CD4-positive, alpha-beta T cell treated with Interleukin-21 for 1 hour (primary cell): ENCODE measurements at regions not wholly inside any gene's neighbourhood (a gene's known extent, or its start where the extent isn't known, plus 50 kb on each side); places are given as distances from the start of the nearest gene placed in this dataset.

Experiments
- DNase-seq: peaks from one replicate; pipeline ENCODE4 v3.0.0-alpha.2; 2020

DNA sequence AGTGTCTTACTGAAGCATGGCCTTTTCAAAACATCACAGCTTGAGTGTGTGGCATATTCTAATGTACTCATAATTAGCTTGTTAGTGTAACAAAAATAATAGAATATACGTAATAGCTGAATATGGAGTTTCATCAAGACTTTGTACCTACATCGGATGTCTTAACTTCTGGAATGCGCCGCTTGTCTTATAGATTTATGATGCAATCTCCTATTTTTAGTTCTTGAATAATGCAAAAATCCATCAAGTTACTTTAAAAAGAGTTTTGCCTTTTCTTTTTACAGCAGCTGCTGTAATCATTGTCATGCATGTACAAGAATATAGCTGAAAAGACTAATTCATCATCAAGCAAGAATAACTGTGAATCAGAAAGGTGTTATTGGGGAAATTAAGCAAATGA is 140.7 kb upstream of the SCN7A start:
- no peak for DNase-seq

DNA sequence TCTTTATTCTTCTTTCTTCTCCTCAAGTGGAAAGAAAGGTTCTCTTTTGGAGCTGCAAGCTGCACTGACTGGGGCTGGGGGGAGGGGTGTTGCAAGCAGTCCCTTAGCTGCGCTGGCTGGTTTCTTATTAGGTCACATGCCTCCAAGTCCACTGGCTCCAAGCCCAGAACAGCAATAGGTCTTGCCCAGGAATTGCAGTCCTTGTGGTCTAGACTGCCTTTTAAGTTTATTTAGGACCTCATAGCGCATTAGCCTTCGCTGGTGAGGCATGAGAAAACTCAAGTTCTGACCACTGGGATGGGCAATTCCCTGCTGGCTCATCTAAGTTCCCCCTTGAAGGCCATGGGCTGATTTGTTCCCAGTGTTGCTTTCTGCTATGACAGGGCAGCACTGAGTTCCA is 138.6 kb upstream of the SCN7A start:
- DNase-seq = no peak

DNA sequence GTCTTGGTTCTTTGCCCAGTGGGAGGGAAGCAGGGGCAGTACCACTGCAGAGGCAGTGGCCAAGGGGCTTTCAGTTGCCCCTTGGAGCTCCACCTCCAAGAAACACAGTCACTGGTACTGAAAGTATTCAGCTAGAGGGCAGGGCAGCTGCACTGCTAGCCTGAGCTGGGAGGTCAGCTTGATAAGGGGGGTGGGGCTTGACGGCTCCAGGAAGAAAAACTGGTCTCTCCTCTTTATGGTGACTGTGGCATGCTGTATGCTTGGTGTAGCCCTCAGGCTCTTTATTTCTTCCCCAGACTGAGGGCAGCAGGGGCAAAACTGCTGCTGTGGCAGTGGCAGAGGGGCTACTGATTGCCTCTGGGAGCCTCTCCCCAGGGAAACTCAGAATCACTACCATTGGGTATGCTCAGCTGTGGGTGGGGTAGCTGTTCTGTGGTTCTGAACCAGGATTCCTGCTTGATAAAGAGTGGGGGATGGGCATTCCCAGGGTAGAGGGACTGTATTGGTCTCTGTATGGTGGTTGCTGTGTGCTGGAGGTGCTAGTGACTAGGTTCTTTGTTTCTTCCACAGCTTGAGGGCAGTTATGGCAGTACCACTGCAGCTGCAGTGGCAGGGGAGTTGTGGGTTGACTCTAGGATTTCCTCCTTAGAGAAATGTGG is 134.6 kb upstream of the SCN7A start:
- no peak for DNase-seq

DNA sequence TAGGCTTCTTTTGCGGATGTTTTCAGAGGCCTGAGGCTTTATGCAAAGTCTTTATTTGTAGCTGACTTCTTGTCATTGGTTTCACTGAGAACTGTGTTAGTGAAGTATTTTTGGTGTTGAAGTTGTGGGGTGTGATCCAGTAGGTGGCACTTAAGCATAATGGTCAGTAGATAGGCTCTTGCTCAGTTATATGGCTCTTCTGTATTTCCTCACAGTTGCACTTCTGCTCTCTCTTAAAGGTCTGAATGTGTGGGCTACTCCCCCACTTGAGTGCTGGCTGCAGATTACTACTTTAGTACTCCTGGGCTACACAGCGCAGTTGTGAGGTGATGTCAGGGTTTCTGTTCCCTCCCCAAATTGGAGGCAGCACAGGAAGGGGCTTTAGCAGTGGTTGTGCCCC is 133.8 kb upstream of the SCN7A start:
- DNase-seq = no peak

DNA sequence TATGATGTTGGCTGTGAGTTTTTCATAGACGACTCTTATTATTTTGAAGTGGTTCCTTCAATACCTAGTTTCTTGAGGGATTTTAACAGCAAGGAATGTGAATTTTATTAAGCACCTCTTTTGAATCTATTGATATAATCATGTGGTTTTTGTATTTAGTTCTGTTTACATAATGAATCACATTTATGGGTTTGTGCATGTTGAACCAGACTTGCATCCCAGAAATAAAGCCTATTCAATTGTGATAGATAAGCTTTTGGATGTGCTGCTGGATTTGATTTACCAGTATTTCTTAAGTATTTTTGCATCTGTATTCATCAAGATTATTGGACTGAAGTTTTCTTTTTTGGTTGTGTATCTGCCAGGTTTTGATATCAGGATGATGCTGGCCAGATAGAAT is 131.6 kb upstream of the SCN7A start:
- no peak for DNase-seq

DNA sequence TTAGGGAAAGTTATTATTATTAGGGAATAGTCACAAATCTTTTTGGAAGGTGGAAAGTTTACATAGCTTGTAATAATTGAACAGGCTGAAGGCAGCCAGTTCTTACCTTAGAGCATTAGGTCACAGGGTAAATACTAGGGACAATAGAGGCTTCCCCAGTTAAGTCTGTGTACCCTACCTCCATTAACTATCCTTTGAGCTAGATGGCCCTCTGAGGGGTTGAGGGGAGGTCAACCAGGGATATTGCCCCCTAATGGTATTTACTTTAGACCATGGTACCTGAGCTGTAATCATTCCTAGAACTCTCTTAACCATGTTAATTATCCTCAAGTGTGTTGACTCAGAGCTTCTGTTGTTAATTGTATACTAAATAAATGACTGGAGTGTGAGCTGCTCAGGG is 120.5 kb upstream of the SCN7A start:
- DNase-seq = no peak

DNA sequence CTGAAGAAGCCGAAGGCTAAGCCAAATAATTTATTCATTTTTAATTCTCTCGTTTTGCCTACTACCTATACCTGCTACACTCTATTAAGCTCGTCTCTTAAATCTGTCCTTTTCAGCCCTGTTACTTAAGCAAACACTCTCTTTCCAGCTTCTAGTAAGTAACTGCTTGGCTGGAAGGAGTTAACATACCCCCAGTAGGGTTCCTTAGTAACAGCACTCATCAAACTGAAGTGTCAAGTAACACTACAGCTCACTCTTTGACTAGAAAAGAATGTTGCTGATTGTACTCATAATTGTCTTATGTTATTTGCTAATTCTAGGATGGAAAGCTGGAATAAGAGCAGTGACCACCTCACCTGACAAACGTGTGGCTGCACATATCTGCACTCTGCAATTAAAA is 120.0 kb upstream of the SCN7A start:
- DNase-seq = no peak

DNA sequence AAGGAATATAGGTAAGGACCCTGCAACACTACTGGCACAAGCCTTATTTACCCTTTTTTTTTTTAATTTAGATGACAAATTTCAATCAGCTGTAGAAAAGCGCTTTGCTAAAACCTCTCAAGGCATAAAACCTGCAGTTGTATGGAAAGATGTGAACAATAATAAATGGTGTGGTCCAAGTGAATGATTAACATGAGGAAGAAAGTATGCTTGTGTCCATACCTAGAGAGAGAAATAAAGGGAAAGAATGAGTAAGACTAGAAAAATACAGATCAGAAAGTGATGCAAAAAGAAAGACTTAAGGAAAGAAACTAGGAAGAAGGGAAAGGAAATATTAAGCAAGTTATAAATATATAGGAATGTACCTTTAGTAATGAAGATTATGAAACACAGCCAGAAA is 119.2 kb upstream of the SCN7A start:
- DNase-seq = no peak

DNA sequence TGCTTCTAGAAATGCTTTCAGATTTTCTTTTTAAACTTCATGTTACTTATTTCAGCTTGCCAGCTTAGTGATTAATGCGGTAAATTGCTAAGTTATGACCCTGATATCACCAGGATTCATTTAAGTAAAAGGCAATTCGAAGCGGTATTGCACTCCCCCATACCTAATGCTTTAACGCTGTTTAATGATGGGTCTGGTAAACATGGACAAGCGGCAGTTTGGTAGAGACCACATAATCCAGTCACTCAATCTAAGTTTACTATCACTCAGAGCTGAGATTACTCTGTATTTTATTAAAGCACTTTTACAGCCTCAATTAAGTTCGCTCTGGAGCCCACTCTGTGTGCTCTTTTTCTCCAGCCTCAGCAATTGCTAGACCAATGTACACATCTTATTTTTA is 118.2 kb upstream of the SCN7A start:
- DNase-seq = no peak

DNA sequence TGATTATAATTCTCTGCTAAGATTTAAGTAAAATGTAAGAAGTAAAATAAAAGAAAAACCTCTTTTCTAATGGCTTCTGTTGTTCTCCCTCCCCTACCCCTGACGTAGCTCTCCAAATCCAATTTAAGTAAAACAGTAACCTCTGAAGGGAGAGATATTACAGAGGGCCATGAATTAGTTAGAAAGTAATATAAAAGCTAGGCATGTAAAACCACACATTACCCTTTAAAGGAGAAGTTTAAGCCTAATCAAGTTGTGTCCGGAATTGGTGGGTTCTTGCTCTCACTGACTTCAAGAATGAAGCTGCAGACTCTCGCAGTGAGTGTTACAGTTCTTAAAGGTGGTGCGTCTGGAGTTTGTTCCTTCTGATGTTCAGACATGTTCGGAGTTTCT is 116.9 kb upstream of the SCN7A start:
- no peak for DNase-seq

DNA sequence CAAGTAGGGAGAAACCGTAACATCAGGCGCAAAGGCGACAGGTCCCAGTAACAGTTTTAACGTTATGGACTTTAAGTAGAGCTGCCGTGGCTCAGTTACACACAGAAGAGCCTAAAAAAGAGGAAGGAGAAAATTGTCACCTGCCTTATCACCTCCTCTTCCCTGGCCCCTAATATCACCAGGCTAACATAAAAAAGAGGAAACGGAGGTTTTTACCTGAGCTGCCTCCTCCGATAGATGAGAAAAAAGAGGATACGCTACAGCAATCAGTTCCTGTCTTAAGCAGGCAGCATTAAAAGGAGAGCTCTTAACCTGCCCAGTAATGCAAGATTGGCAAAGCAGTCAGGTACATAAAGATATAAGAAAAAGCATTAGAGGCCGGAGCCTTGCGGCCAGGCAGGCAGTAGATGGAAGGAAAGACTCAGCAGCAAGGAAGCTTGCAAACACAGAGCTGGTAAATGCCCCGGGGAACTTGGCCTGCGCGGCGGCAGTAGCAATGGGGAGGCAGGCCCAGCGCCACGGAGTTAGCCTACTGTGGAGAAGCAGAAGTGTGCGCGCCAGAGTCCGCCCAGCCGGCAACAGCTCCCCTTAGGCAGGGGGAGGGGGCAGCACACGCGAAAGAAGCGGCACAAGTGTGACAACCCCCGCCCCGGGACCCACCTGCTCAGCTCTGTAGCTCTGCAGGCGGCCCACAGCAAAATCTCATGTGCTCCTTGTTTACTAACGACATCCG is 116.3 kb upstream of the SCN7A start:
- DNase-seq = no peak

DNA sequence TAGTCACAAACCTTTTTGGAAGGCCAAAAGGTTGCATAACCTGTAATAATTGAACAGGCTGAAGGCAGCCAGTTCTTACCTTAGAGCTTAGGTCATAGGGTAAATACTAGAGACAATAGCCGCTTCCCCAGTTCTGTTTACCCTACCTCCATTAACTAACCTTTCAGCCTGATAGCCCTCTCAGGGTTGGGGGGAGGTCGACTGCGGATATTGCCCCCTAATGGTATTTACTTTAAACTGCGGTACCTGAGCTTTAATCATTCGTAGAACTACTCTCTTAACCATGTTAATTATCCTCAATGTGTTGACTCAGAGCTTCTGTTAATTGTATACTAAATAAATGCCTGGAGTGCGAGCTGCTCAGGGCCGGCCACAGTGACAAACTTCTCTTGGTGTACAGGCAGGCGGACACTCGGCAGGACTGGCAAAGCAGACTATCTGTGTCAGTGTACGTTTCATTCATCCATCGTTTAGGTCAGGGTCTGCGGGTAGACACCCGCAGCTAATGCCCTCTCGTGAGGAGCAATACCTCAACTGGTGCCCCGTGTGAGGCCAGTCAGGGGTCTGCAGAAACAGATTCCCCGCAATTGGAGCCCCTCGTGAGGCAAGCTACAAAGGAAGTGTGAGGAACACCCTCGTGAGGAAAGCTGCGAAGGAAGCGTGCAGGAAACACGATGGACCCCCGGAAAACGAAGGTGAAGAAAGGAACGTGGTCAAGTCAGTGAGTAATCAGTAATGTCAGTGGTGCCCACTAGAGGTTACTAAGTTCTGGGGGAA is 115.3 kb upstream of the SCN7A start:
- no peak for DNase-seq

DNA sequence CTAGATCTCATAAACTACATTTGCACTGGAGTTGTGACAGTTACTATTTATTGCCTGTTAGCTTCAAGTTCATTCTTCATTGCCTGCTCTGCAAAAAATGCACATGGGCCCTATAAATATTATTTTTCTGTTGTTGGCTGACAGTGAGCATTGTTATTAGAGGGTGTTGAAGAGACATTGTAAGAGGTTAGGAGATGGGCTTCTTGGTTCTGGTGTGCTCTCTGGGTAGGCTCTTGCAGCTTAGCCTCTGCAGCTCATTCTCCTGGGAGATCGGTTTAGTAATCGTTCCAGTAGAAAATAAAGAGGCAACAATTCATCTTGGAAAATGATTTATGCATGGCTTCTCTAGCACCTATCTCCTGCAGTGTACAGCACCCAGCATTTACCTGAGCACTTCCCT is 113.8 kb upstream of the SCN7A start:
- DNase-seq = no peak

DNA sequence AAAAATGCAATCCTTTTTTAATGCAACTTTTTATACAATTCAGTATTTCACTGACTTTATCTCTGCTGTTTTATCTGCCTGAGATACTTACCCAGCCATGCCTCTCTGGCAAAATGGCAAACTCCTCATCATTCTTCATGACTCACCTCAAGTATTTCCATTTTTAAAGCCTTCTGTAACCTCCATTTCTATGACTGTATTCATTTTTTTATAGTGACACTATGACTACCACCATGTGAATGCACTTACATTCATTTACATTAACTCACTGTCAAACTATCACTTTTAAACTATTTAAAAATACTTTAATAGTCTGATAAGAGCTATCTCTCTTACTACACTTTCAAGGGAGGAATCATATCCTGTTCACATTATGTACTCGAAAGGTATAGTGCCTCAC is 99.4 kb upstream of the SCN7A start:
- no peak for DNase-seq

DNA sequence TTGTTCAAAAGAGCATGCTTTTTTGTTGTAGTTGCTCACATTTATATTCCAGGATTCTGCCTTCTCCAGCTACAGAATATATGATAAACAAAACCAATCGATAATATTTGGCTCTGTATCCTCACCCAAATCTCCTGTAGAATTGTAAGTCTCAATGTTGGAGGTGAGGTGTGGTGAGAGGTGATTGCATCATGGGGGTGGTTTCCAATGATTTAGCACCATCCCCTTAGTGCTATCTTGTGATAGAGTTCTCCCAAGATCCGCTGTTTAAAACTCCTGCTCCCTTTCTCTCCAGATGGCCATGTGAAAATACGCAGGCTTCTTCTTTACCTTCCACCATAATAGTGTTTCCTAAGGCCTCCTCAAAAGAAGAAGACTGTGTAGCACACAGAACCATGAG is 98.7 kb upstream of the SCN7A start:
- no peak for DNase-seq

DNA sequence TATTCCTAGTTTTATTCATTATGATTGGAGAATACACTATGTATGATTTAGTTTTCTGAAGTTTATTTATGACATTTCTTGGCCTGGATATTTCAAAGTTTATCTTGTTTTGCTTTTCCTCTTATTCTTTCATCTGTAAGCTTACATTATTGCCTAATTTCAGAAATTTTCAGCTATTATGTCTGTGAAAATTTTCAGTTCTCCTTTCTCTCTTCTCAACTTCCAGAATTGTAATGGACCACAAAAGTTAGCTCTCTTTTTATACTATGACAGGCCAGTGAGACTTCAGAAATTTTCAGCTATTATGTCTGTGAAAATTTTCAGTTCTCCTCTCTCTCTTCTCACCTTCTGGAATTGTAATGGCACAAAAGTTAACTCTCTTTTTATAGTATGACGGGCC is 97.2 kb upstream of the SCN7A start:
- DNase-seq = no peak

DNA sequence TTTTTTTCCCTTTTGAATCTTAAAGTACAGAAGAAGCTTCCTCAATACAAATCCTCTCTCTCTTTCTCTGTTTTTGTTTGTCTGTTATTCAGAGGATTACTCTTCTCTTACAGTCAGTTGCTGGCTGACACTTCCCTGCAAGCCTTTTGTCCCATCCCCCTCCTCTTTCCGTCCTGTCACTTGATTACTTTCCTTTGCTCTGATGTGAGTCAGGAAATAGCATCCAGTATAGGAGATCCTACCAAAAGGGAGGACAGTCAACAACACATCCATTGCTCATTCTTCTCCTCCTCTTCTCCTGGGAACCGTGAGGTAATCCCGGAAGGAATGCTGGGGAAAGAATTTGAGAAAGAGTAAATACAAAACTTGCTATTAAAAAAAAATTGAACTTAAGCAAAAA is 79.3 kb upstream of the SCN7A start:
- no peak for DNase-seq

DNA sequence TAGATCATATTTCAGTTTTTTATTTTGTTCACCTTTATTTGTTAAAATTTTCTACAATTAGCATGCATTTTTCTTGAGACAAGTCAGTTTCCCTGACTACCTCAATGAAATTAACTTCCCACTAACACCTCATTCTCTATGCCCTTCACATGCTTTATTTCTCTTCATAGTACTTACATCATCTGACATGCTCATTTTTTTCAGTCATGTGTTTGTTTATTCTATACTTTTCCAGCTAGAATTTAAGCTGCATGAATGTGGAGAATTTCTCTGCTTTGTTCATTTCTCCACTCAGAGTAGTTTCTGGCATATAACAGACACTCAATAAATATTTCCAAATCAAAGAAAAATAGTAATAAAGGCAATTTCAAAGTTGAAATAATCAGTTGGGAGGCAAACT is 78.9 kb upstream of the SCN7A start:
- DNase-seq = no peak

DNA sequence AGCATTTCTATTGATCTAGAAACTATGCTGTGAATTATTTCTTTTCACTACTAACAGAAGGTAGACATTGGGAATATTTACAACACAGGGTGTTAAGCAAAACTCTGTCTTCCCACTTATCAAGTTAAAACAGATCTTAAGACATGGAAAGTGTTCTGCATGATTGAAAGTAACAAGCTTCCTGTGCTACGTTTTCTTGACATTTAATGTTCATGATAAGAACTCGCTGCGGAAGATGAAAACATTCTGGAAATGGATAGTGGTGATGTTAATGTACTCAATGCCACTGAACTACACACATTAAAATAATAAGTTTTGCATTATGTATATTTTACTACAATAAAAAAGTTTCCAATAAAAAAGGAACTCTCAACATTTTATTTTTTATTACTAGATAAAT is 74.4 kb upstream of the SCN7A start:
- DNase-seq = no peak

DNA sequence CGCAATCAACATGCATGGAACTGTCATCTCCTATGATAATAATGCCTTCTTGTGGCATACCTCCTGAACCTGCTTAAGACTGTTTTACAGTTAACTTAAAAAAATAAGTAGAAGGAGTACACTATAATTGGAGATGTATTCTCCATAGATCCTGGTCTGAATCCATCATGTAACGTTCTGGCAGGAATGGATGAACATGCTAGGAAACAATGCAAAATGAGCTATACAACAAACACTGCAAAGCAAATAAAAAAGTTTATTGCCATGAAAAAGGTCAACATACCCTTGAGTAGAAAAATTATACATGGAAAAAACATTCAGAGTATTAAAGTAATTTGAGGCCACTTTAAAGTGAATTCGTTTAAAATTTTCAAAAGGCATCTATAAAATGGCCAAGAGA is 71.5 kb upstream of the SCN7A start:
- no peak for DNase-seq

DNA sequence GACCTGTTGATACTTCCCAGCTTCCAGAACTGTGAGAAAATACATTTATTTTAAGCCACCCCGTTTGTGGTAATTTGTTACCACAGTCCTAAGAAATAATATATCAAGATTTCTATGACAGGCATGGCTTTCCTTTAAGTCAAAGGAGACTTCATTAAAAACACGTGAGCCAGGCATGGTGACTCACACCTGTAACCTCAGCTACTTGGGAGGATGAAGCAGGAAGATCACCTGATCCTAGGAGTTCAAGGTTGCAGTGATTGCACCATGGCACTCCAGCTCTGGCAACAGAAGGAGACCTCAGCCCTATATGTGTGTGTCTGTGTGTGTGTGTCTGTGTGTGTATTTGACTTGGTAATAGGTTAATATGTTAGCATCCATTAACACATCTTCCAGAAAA is 69.8 kb upstream of the SCN7A start:
- DNase-seq = no peak

DNA sequence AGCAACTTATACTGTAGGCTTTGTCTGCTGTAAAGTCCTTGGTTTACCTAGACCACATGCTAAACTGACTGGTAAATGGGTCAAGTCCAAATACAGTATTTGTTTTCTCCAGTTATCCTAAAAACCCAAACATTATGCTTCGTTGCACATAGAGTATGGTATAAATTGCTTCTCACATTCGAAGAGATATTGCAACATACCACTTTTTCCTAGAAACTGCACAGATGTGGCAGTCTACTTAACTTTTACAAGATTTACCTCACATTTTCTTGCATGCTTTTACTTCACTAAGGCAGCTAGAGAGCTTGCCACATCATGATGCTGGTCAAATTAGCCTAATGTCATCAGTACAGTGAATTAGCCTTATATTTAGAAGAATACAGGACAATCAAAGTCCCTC is 66.0 kb upstream of the SCN7A start:
- DNase-seq = no peak

DNA sequence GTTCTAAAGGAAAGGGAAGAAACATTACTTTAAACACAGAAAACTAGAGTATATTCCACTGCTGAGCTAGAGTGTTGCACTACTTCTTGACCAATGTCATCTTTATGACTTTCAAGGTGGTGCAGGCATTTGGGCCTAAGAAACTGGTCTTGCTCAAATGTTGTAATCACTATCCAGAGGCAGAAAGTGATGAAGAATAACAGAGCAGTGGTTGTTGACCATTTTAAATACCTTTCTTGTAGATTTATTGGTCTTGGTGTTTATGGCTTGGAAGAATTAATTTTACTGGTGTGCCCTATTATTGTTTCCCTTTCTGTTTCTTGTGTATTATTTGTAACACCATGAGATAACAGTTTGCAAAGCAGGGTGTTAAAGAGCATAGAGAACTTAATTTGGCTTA is 56.9 kb upstream of the SCN7A start:
- no peak for DNase-seq

DNA sequence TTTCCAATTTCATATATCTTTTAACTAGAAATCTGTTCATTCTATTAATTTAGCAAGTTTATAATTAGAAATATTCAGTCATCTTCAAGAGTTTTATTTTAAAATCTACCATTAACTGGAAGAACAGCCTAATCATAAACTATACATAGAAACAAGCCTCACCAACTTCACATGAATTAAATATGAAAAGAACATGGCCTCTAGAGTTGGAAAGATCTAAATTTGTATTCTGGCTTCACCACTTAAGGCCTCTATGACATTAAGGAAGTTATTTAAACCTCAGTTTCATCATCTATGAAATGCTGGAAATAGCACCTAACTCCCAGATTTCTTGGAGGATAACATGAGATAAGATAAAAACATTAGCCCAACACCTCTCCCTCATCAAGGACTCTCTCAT is 51.4 kb upstream of the SCN7A start:
- DNase-seq = no peak
